GM12878 (cell line): ENCODE measurements at regions not wholly inside any gene's neighbourhood (a gene's known extent, or its start where the extent isn't known, plus 50 kb on each side); places are given as distances from the start of the nearest gene placed in this dataset.

Experiments used
- ATAC-seq: fragments of 200-7000 bp; cut with Tn5 transposase; 3 replicates; pipeline ENCODE4 v1.9.1; 2020; ENCODE audit warnings: mild to moderate bottlenecking, moderate library complexity
- BruUV-seq: library from RNA; stranded (reverse); fragments of 400-500 nt; replicated peaks from 2 replicates; lab custom pipeline; 2021; lab: Mats Ljungman, UMichigan
- CTCF ChIA-PET: fragments of 300-600 bp; sonication (Branson Sonifier 250); formaldehyde crosslinking; extraction: SDS; loops from one replicate; lab custom pipeline; 2021; ENCODE audit warnings: inconsistent platforms; lab: Yijun Ruan, JAX
- POLR2A ChIA-PET: fragments of 350-600 bp; formaldehyde crosslinking; extraction: SDS; loops from one replicate; lab custom pipeline; 2021; ENCODE audit warnings: inconsistent platforms; lab: Charles Lee
- RAD21 ChIA-PET: fragments of 300-600 bp; sonication (Branson Sonifier 250); formaldehyde crosslinking; loops from one replicate; lab custom pipeline; 2023; ENCODE audit warnings: antibody characterized with exemption; ENCODE audit not compliant: unreplicated experiment; lab: Charles Lee
- SMC1A ChIA-PET: fragments of 300-600 bp; sonication (Branson Sonifier 250); formaldehyde crosslinking; loops from one replicate; lab custom pipeline; 2023; ENCODE audit not compliant: unreplicated experiment, uncharacterized antibody; lab: Charles Lee
- DNase-seq: peaks from one replicate; pipeline ENCODE4 v3.0.0-alpha.2; 2011; ENCODE audit warnings: low read depth, low spot score
- FAIRE-seq: peaks from 3 replicates; lab custom pipeline; 2011; peaks lifted over from hg19 to GRCh38; lab: Jason Lieb, UNC
- H2AFZ ChIP-seq: 2 replicates; pipeline ENCODE4 v1.6.0; 2011; ENCODE audit warnings: low read depth, low read length, control low read depth; ENCODE audit not compliant: control insufficient read depth
- H3K27ac ChIP-seq: 2 replicates; pipeline ENCODE4 v1.5.1; 2011; ENCODE audit warnings: control low read depth; ENCODE audit not compliant: control insufficient read depth, insufficient read depth
- H3K27me3 ChIP-seq, 2 experiments: replicated peaks in 1 of 2; 2 replicates each; pipeline versions ENCODE4 v1.6.0 to v1.6.1; 2011; ENCODE audit warnings: low read length in 1 of 2; ENCODE audit not compliant: control insufficient read depth in 2 of 2, insufficient read depth in 2 of 2
- H3K36me3 ChIP-seq, 2 experiments: 2 replicates each; pipeline ENCODE4 v1.5.1; 2011; ENCODE audit warnings: low read length in 1 of 2; ENCODE audit not compliant: control insufficient read depth in 2 of 2, insufficient read depth in 2 of 2
- H3K4me1 ChIP-seq: 2 replicates; pipeline ENCODE4 v1.6.1; 2011; ENCODE audit warnings: mild to moderate bottlenecking, low read length, moderate library complexity, mixed read lengths; ENCODE audit not compliant: control insufficient read depth, insufficient read depth
- H3K4me2 ChIP-seq: 2 replicates; pipeline ENCODE4 v1.6.0; 2011; ENCODE audit warnings: control low read depth; ENCODE audit not compliant: control insufficient read depth, insufficient read depth
- H3K4me3 ChIP-seq: fragments of 200-600 bp; sonication (generic); 2 replicates; pipeline ENCODE4 v1.5.1; 2016
- H3K79me2 ChIP-seq: 2 replicates; pipeline ENCODE4 v1.6.0; 2011; ENCODE audit warnings: low read length; ENCODE audit not compliant: control insufficient read depth, insufficient read depth
- H3K9ac ChIP-seq: 2 replicates; pipeline ENCODE4 v1.8.0; 2011; ENCODE audit warnings: low read length, control low read depth, mixed read lengths; ENCODE audit not compliant: control insufficient read depth, insufficient read depth
- H3K9me3 ChIP-seq: replicated peaks from 3 replicates; pipeline ENCODE4 v1.5.1; 2011; ENCODE audit warnings: mild to moderate bottlenecking, low read length; ENCODE audit not compliant: control insufficient read depth, insufficient read depth
- H4K20me1 ChIP-seq: 2 replicates; pipeline ENCODE4 v1.6.0; 2011; ENCODE audit not compliant: control insufficient read depth, insufficient read depth
- ATF2 ChIP-seq: IDR thresholded peaks from 2 replicates; pipeline ENCODE4 v1.6.1; 2012; ENCODE audit warnings: low read length, inconsistent platforms
- CBX5 ChIP-seq: sonication (generic); IDR thresholded peaks from 2 replicates; pipeline ENCODE4 v1.6.1; 2016; ENCODE audit warnings: low read depth, moderate library complexity, mild to moderate bottlenecking, inconsistent platforms
- CREB1 ChIP-seq: IDR thresholded peaks from 2 replicates; pipeline ENCODE4 v1.6.1; 2012; ENCODE audit warnings: low read depth, mild to moderate bottlenecking, inconsistent platforms
- KLF5 ChIP-seq: fragments of 450-650 bp; IDR thresholded peaks from 2 replicates; pipeline ENCODE4 v1.6.1; 2014; ENCODE audit warnings: mild to moderate bottlenecking; ENCODE audit not compliant: partially characterized antibody
- MLLT1 ChIP-seq: fragments of 450-650 bp; IDR thresholded peaks from 2 replicates; pipeline ENCODE4 v1.6.1; 2016; ENCODE audit warnings: mild to moderate bottlenecking
- ZNF274 ChIP-seq: IDR thresholded peaks from one replicate; pipeline ENCODE4 v1.8.0; 2011; ENCODE audit not compliant: insufficient read length, insufficient read depth
- ZSCAN29 ChIP-seq: fragments of 450-650 bp; IDR thresholded peaks from 2 replicates; pipeline ENCODE4 v1.6.1; 2017; ENCODE audit warnings: mild to moderate bottlenecking, moderate library complexity
- WGBS: methylation state at CpG from one replicate; pipeline ENCODE4 v1.1.6; 2016; ENCODE audit warnings: low lambda C conversion rate; ENCODE audit not compliant: insufficient replicate concordance, insufficient coverage; ENCODE audit errors: missing lambda C conversion rate; 5-methylcytosine and 5-hydroxymethylcytosine counted together
- in situ Hi-C: fragments of 300-500 bp; cut with MboI; formaldehyde crosslinking; loops from 9 replicates; pipeline ENCODE4 v1.14.3; 2018; ENCODE audit warnings: mixed read lengths
- intact Hi-C: fragments of 100-400 bp; cut with micrococcal nuclease; formaldehyde crosslinking; loops from one replicate; pipeline ENCODE4 v1.14.2; 2022; ENCODE audit not compliant: unreplicated experiment
- TF ChIP-seq, protein P1 (sequence below): fragments of 450-650 bp; IDR thresholded peaks from 2 replicates; pipeline ENCODE4 v1.6.1; 2017; ENCODE audit warnings: mild to moderate bottlenecking, low read depth, inconsistent platforms; ENCODE audit not compliant: poor library complexity, severe bottlenecking
- TF ChIP-seq, protein P2 (sequence below): fragments of 450-650 bp; IDR thresholded peaks from 2 replicates; pipeline ENCODE4 v1.6.1; 2018; ENCODE audit warnings: borderline replicate concordance, mild to moderate bottlenecking; ENCODE audit not compliant: partially characterized antibody

DNA sequence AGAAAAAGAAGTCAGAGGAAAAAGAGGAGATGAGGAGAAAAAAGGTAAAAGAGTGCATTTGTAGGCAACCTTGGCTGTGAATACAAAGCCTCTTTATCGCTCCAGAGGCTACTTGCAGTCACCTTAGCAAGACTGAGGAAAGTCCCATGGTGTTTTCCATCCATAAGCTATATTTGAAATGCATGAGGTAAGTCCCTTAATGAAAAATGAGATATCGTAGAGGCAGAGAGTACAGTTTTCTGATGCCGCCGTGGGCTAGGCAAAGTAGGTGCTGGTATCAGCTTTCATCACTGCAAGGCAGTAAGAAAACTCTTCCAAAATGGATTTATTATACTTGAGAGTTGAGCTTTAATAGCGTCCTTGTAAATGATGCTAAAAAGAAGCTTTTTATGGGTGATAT, 186.8 kb downstream of the ASCL1 start (continued):
- TF ChIP-seq, protein P1, sequence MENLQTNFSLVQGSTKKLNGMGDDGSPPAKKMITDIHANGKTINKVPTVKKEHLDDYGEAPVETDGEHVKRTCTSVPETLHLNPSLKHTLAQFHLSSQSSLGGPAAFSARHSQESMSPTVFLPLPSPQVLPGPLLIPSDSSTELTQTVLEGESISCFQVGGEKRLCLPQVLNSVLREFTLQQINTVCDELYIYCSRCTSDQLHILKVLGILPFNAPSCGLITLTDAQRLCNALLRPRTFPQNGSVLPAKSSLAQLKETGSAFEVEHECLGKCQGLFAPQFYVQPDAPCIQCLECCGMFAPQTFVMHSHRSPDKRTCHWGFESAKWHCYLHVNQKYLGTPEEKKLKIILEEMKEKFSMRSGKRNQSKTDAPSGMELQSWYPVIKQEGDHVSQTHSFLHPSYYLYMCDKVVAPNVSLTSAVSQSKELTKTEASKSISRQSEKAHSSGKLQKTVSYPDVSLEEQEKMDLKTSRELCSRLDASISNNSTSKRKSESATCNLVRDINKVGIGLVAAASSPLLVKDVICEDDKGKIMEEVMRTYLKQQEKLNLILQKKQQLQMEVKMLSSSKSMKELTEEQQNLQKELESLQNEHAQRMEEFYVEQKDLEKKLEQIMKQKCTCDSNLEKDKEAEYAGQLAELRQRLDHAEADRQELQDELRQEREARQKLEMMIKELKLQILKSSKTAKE = no peak
- TF ChIP-seq, protein P2, sequence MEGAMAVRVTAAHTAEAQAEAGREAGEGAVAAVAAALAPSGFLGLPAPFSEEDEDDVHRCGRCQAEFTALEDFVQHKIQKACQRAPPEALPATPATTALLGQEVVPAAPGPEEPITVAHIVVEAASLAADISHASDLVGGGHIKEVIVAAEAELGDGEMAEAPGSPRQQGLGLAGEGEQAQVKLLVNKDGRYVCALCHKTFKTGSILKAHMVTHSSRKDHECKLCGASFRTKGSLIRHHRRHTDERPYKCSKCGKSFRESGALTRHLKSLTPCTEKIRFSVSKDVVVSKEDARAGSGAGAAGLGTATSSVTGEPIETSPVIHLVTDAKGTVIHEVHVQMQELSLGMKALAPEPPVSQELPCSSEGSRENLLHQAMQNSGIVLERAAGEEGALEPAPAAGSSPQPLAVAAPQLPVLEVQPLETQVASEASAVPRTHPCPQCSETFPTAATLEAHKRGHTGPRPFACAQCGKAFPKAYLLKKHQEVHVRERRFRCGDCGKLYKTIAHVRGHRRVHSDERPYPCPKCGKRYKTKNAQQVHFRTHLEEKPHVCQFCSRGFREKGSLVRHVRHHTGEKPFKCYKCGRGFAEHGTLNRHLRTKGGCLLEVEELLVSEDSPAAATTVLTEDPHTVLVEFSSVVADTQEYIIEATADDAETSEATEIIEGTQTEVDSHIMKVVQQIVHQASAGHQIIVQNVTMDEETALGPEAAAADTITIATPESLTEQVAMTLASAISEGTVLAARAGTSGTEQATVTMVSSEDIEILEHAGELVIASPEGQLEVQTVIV = no peak
- TF ChIP-seq, all 136 proteins: peak for 21

GRCh38 chr12:103160622-103161021, 203.1 kb downstream of the ASCL1 start:
- in situ Hi-C loops (no loop called here), intact Hi-C loops (no loop called here)
- Histone ChIP-seq H3K36me3 (no peaks in the 10 kb centered on the region), H3K9me3 (no peaks in the 10 kb centered on the region; the same call in 2 of the 3 replicates), H3K27me3 (no peaks in the 10 kb centered on the region), H3K79me2 (no peaks in the 10 kb centered on the region), H2AFZ (no peak overlapping the region), H3K9ac (no peak overlapping the region), H3K27ac (no peak overlapping the region), H3K4me2 (no peak overlapping the region), H3K4me3 (no peak overlapping the region), H4K20me1 (no peaks in the 10 kb centered on the region), H3K4me1 (no peaks in the 10 kb centered on the region)
- no peak for DNase-seq
- no peak for ATAC-seq
- ChIA-PET POLR2A (no interaction called here), CTCF (interaction anchor here (0.7 to 0.8 kb wide), 2 partner anchors 9 to 10 kb away, joined by 3 read pairs; no protein-coding TSS in a partner anchor), RAD21 (no interaction called here), SMC1A (interaction anchor here (1.0 kb wide), 1 partner anchor 11 kb away, joined by 3 read pairs; no protein-coding TSS in a partner anchor)
- TF ChIP-seq MLLT1 = no peak
- TF ChIP-seq ZSCAN29 = no peak
- no peak for TF ChIP-seq CREB1
- no peak for TF ChIP-seq KLF5
- no peak for TF ChIP-seq ATF2
- TF ChIP-seq ZNF274 = no peak
- TF ChIP-seq CBX5 = no peak
- no TSS peak for BruUV-seq
- FAIRE-seq = no peak
- WGBS = 46% methylated on average over 2 of the region's 2 CpGs
